HG03571 (cell line): ENCODE measurements at regions not wholly inside any gene's neighbourhood (a gene's known extent, or its start where the extent isn't known, plus 50 kb on each side); places are given as distances from the start of the nearest gene placed in this dataset.
"Not testable (repeated sequence)": the region's sequence is repeated elsewhere in the genome, so short reads cannot be mapped to it uniquely, and the experiment has no call there.

Experiments used
- ATAC-seq: cut with Tn5 transposase; IDR thresholded peaks from one replicate; pipeline ENCODE4 v1.9.1; 2021; ENCODE audit not compliant: unreplicated experiment

- ATAC-seq, result no peak
Measured at GRCh38 chr7:112937651-112938415, 147.6 kb upstream of the TMEM168 start.

- no peak for ATAC-seq
Measured at GRCh38 chr7:112933598-112933997, 143.4 kb upstream of the TMEM168 start.

DNA sequence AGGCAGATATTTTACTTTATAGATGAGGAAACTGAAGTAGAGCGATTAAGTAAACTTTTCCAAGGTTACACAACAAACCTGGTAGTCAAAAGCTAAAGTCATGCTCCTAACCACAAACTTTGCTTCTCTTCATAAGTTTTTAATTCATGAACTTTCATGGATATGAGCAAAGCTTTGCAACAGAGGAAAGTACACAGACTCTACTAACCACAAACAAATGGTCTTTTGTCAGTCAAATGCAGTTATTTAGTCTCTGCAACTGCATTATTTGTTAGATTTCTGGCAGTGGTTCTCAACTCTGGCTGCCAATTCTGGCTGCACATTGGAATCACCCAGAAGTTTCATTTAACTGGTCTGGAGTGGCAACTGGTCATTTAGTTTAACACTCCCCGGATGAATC is 140.6 kb upstream of the TMEM168 start:
- ATAC-seq, result no peak

GRCh38 chr7:112929421-112929820 is 139.2 kb upstream of the TMEM168 start:
- no peak for ATAC-seq

- no peak for ATAC-seq
Measured at GRCh38 chr7:112926018-112926417, 135.8 kb upstream of the TMEM168 start.

DNA sequence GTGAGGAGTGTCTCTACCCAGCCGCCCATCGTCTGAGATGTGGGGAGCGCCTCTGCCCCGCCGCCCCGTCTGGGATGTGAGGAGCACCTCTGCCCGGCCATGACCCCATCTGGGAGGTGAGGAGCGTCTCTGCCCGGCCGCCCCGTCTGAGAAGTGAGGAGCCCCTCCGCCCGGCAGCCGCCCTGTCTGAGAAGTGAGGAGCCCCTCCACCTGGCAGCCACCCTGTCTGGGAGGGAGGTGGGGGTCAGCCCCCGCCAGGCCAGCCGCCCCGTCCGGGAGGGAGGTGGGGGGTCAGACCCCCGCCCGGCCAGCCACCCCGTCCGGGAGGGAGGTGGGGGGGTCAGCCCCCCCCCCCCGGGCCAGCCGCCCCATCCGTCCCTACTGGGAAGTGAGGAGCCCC is 132.4 kb upstream of the TMEM168 start:
- not testable (repeated sequence) for ATAC-seq

DNA sequence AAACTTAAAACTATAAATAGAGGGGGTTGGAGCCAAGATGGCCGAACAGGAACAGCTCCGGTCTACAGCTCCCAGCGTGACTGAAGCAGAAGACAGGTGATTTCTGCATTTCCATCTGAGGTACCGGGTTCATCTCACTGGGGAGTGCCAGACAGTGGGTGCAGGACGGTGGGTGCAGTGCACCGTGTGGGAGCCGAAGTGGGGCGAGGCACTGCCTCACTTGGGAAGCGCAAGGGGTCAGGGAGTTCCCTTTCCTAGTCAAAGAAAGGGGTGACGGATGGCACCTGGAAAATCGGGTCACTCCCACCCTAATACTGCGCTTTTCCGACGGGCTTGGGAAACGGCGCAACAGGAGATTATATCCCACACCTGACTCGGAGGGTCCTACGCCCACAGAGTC is 126.2 kb upstream of the TMEM168 start:
- ATAC-seq, result not testable (repeated sequence)

DNA sequence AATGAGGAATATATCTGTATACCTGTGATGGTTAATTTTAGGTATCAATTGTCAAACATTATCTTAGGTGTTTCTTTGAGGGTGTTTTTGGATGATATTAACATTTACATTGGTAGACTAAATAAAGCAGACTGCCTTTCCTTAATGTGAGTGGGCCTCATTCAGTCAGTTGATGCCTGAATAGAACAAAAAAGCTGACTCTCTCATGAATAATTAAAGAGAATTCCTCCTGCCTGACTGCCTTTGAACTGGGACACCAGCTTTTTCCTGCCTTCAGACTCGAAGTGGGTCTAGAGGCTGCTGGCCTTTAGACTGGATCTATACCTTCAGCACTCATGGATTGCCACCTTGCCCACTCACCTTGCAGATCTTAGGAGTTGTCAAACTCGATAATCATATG is 117.9 kb upstream of the TMEM168 start:
- ATAC-seq, result no peak

DNA sequence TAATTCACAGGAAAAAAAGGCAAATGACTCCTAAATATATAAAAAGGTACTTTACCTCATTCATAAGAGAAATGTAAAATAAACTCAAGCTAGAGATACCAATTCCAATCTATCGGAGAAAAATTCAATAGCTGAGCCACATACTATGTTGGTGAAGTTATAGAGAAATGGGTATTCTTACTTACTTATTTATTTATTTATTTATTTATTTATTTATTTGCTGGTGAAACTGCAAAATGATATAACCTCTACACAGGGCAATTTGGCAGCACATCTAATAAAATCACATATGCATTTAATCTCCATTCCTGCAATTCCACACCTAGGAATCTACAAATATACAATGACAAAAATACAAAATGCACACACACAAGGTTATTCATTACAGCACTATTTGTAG is 117.5 kb upstream of the TMEM168 start:
- no peak for ATAC-seq

GRCh38 chr7:112905950-112906349 is 115.8 kb upstream of the TMEM168 start:
- no peak for ATAC-seq

DNA sequence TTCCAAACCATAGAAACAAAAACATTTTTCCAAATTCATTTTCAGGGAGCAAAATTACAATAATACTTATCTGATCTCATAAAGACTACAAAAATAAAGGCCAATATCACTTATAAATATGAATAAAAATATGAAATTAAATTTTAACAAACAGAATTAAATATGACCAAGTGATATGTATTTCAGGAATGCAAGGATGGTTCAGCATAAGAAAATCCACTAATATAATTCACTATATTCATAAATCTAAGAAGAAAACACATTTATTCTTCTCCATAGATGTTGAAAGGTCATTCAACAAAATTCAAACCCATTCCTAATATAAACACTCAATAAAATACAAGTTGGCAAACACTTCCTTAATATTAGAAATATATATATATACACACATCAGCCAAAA is 115.2 kb upstream of the TMEM168 start:
- no peak for ATAC-seq

- peak; percentile 79 for ATAC-seq
Measured at GRCh38 chr7:112898432-112899290, 108.5 kb upstream of the TMEM168 start.

DNA sequence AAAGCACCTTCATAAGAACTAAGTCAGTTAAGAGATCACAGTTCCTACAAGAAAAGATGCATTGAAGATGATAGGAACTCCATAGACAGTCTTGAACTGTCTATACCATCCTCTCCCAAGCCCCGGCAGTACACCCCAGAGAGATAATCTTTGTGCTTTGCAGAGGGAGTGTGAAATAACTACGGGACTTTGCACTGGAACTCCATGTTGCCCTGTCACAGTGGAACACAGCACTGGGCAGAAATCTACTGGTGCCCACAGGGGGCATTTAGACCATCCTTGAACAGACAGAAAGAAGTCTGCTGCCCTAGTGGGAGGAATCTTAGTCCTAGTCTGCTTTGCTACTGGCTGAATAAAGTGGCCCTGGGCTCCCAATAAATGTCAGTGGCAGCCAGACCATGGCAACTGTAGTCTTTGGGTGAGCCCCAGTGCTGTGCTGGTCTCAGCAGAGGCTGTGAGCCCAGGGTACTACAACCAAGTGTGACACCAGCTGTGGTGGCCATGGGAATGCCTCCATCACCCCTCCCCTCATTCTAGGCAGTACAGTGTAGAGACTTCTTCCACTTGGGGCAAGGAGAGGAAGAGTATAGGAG is 107.7 kb upstream of the TMEM168 start:
- no peak for ATAC-seq

DNA sequence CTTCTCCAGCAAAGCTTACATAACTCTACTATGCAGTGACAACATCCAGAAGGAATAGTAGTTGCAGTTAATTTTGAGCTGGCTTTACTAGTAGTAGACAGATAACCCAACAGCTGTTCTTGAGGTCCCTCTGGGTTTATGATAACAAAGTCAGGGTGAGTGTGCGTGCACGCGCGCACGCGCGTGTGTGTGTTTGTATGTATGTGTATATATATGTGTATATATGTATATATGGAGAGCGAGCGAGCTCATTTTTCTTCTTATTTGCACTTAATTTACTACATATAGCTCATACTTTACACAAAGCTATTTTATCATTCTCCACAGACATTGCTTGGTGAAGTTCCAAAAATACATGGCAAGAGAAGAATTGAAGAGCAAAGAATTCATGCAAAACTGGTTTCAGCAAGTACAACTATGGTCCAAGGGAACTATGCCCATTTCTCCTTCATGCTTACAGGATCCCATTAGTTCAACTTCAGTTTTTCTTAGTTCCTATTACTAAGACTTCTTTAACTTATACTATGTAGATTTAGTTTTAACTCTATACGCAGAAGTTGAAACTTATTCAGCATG is 105.9 kb upstream of the TMEM168 start:
- ATAC-seq, result no peak

DNA sequence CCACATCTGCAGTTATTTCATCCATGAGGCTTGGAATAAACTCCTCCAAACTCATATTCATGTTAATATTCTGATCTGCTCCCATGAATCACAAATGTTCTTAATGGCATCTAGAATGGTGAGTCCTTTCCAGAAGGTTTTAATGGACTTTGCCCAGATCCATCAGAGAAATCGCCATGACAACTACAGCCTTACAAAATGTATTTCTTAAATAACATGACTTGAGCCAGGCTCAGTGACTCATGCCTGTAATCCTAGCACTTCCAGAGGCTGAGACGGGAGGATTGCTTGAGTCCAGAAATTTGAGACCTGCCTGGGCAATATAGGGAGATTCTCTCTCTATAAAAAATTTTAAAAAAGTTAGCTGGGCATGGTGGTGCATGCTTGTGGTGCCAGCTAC is 102.1 kb upstream of the TMEM168 start:
- ATAC-seq, result no peak

DNA sequence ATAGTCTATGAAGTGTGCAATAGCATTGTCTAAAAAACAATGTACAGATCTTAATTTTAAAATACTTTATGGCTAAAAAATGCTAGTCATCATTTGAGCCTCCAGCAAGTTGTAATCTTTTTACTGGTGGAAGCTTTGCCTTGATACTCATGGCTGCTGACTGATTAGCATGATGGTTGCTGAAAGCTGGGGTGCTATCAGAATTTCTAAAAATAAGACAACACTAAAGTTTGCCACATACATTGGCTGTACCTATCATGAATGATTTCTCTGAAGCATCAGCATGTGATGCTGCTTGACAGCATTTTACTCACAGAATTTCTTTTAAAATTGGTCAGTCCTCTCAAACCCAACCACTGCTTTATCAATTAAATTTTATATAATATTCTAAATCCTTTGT is 101.5 kb upstream of the TMEM168 start:
- no peak for ATAC-seq

DNA sequence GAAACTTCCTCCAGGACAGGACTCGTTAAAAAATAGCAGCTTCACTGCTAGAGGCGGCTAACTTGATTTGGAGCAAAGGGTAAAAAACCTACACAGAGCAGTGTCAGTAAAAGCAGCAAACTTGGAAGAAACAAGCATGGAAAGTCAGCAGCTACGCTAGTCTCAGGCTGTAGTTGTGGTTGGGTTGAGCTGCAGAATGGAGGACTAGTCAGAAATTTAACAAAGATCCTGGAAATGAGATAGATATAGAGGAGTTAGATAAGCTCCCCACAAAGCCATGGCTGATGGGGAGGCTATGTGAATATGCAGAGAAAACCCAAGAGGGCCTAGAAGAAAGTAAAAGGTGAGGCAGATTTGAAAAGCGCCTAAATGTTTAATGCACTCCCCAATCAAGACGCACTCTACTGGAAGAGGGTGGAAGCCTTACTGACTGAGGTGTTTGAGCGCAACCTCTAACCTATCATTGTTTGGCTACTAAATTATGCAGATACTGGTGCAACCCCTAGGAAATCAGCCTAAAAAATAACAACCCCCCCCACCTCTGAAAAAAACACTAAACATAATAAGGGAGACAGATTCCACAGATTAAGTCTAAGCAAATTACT is 99.7 kb upstream of the TMEM168 start:
- ATAC-seq, result no peak

DNA sequence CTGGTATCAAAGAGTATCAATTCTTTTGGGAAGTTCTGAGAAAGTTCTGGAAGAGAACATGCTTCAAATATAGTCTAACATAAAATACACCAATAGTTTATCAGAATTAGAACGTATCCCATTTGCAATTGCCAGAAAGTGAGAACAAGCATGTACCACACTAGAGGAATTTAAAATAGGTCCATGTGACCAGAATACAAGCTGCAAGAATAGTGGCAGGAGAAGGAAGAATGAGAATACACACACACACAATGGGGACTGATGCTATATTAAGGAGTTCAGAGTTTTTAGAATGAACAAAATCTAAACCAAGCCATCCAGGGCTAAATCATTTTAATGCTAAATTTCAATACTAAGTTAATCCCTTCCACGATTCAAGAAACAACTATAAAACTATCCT is 99.1 kb upstream of the TMEM168 start:
- no peak for ATAC-seq

DNA sequence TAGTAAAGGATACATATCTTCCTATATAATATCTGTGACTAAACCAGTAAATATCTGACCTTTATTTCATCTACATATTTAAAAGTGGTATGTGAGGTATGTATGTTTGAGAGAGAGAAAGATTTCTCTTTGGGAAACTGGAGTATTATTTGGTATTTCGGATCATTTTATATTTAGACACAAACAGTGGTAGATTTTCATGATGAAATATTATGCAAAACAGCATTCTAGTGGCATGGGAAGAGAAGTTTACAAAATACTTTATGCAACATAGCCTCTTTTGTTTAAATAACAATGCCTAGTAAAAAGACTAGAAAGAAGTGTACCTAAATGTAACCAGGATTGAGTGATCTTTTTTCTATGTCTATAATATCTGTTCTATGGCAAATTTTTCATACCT is 98.6 kb upstream of the TMEM168 start:
- no peak for ATAC-seq

GRCh38 chr7:112887976-112888375 is 97.8 kb upstream of the TMEM168 start:
- ATAC-seq, result no peak

DNA sequence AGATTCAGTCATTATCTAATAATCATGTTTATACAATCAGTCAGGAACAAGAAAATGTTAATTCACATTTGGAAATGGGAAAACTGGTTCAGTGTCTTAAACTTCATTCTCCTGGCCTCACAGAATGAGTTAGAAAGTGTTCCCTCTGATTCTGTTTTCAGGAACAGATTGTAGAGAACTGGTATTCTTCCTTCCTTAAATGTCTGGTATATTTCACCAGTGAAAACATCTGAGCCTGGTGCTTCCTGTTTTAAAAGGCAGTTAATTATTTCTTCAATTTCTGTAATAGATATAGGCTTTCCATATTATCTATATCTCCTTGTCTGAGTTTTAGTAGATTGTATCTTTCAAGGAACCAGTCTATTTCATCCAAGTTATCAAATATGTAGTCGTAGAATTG is 97.1 kb upstream of the TMEM168 start:
- ATAC-seq, result no peak
